ENCODE measurements at regions not wholly inside any gene's neighbourhood (a gene's known extent, or its start where the extent isn't known, plus 50 kb on each side); places are given as distances from the start of the nearest gene placed in this dataset.

DNA sequence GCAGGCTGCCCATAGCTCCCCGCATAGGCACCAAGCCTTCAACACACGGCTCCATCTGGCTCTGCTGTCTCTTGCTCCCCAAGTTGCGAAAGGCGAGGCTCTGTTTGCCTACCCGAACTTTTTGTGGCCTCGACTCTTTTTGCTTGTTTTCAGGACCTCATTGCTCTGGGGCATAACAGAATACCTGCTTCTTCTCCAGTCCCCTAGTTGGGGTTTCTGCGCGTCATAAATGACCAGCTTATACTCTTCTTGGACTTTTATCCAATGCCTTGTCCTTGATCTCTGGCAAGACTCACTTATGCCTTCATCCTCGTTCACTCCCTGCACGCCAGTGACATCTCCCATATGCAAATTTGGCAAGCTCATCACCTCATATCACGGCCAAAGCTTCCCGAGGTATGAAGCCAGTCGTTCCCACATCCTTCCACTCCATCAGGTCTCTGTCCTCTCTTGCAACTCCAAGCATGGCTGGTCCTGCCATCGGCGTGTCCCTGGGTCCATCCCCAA is 238.8 kb upstream of the ADAMTS16 start:
- DNase-seq, result no peak
- TF ChIP-seq, protein P1, sequence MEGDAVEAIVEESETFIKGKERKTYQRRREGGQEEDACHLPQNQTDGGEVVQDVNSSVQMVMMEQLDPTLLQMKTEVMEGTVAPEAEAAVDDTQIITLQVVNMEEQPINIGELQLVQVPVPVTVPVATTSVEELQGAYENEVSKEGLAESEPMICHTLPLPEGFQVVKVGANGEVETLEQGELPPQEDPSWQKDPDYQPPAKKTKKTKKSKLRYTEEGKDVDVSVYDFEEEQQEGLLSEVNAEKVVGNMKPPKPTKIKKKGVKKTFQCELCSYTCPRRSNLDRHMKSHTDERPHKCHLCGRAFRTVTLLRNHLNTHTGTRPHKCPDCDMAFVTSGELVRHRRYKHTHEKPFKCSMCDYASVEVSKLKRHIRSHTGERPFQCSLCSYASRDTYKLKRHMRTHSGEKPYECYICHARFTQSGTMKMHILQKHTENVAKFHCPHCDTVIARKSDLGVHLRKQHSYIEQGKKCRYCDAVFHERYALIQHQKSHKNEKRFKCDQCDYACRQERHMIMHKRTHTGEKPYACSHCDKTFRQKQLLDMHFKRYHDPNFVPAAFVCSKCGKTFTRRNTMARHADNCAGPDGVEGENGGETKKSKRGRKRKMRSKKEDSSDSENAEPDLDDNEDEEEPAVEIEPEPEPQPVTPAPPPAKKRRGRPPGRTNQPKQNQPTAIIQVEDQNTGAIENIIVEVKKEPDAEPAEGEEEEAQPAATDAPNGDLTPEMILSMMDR (IDR thresholded peaks at IDR 0.05), result no peak
- Histone ChIP-seq H3K9ac (ENCODE audit: low read depth in 2 of 2, low read length in 2 of 2) (no peak overlapping the region), H3K9me3 (no peaks in the 10 kb centered on the region), H3K36me3 (no peaks in the 10 kb centered on the region), H3K4me3 (no peak overlapping the region), H3K27ac (no peak overlapping the region), H3K27me3 (no peaks in the 10 kb centered on the region), H3K4me1 (no peaks in the 10 kb centered on the region)
- intact Hi-C loops (cut with DNase I), result no loop called here

DNA sequence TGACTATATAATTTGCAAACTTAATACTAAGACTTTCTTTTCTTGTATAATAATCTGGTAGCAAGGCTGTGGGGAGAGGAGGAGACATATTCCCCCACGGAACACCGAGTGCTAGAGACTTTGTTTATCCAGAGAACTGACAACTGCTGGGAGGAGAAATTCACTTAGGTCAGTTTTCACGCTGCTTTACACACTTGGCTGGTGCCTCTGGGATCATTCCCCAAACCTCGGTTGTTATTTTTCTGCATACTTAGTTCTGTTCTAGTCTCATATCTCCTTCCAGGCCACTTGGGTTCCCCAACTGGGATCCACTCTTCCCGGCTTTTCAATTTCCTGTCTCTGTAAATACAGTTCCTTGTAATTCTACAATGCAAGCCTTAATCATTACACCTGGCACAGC is 238.2 kb upstream of the ADAMTS16 start:
- Histone ChIP-seq H3K4me3 (no peak overlapping the region), H3K27me3 (no peaks in the 10 kb centered on the region), H3K27ac (no peak overlapping the region), H3K4me1 (no peaks in the 10 kb centered on the region), H3K9ac (ENCODE audit: low read depth in 2 of 2, low read length in 2 of 2) (no peak overlapping the region), H3K9me3 (no peaks in the 10 kb centered on the region), H3K36me3 (no peaks in the 10 kb centered on the region)
- TF ChIP-seq, protein P1 (IDR thresholded peaks at IDR 0.05), result no peak
- no peak for DNase-seq
- intact Hi-C loops (cut with DNase I), result no loop called here

DNA sequence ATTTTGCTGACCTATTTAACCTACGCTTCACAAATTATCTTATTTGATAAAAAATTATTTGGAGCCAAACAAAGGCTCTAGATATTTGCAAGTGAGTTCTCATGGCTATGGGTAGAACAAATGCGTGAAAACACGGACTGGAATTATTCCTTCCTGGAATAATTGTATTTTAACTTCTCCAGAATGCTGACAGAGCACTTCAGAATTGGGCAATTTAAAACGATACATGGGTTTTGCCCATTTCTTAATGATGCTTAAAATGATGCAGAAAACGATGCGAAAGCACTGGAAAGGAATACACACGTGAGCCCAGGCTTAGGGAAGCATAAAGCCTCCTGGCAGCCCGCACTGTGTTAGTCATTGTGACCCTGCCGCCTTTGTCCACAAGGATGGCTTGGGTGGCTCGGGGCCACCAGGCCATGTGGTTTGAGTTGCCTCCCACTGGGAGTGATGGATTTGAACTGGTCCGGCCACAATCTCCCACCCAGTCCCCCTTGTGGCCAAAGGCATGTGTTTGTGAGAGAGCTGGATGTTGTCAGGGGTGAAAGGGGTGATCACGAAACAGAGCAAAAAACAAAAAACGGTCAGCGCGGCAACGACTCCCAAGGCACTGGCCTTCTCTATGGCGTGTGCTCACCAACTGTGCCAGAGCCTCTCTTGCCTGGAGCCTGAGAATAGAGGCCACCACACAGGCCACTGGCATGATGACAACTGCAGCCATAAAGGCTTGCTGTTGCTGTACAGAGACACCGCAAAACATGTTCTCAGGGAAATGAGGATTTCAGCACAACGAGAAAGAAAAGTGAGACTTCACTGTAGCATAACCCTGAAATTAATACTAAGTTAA is 234.2 kb upstream of the ADAMTS16 start:
- Histone ChIP-seq H3K4me3 (no peak overlapping the region), H3K9me3 (no peaks in the 10 kb centered on the region), H3K36me3 (no peaks in the 10 kb centered on the region), H3K4me1 (no peaks in the 10 kb centered on the region), H3K27me3 (no peaks in the 10 kb centered on the region), H3K9ac (ENCODE audit: low read depth in 2 of 2, low read length in 2 of 2) (no peak overlapping the region), H3K27ac (no peak overlapping the region)
- intact Hi-C loops (cut with DNase I), result no loop called here
- peak; percentile 25 for DNase-seq
- TF ChIP-seq, protein P1 (IDR thresholded peaks at IDR 0.05), result no peak

DNA sequence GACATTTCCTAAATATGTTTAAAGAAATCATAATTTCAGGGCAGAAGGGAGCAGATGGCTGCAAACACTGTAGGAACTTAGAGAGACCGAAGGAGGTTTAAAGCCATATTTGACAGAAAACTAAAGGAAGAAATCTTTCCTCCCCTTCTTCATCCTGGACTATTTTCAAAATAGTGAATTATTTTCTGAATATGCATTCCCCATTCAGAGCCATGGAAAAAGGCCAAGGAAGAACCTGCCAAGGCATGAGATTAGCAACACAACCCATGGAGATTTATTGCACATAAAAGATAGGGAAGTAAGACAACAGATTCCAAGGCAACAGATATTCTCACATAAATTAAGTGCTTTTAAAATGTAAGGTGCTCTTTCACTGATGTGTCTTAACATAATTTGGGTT is 233.3 kb upstream of the ADAMTS16 start:
- H3K27me3 ChIP-seq, result no peaks in the 10 kb centered on the region
- intact Hi-C loops (cut with DNase I), result no loop called here
- no peak for DNase-seq
- H3K9me3 ChIP-seq, result no peaks in the 10 kb centered on the region
- H3K4me1 ChIP-seq, result no peaks in the 10 kb centered on the region
- TF ChIP-seq, protein P1 (IDR thresholded peaks at IDR 0.05), result no peak
- no peaks in the 10 kb centered on the region for H3K36me3 ChIP-seq
- no peak overlapping the region for H3K27ac ChIP-seq
- no peak overlapping the region for H3K9ac ChIP-seq (ENCODE audit: low read depth in 2 of 2, low read length in 2 of 2)
- no peak overlapping the region for H3K4me3 ChIP-seq

DNA sequence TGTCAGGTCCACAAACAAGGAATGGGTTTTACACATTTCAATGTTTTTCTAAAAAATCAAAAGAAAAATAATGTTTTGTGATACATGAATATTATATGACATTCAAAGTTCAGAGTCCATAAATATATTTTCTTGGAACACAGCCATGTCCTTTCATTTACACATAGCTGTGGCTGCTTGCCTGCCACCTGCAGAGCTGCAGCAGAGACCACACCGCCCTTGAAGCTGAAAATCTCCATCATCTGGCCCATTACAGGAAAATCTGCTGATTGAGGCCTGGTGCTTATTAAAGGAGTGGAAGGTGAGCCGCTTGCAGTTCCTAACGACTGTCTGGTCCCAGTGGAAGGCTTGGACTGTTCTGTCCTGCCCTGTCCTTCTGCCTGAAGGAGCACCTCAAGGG is 232.6 kb upstream of the ADAMTS16 start:
- H3K9ac ChIP-seq (ENCODE audit: low read depth in 2 of 2, low read length in 2 of 2), result no peak overlapping the region
- no peak overlapping the region for H3K27ac ChIP-seq
- TF ChIP-seq, protein P1 (IDR thresholded peaks at IDR 0.05), result no peak
- H3K36me3 ChIP-seq, result no peaks in the 10 kb centered on the region
- DNase-seq, result no peak
- H3K9me3 ChIP-seq, result no peaks in the 10 kb centered on the region
- no peak overlapping the region for H3K4me3 ChIP-seq
- intact Hi-C loops (cut with DNase I), result no loop called here
- H3K4me1 ChIP-seq, result no peaks in the 10 kb centered on the region
- H3K27me3 ChIP-seq, result no peaks in the 10 kb centered on the region

Measured in colonic mucosa (tissue), 4 donors.